NT2/D1 (cell line): ENCODE measurements at regions not wholly inside any gene's neighbourhood (a gene's known extent, or its start where the extent isn't known, plus 50 kb on each side); places are given as distances from the start of the nearest gene placed in this dataset.

Experiments used
- DNase-seq: peaks from one replicate; pipeline ENCODE4 v3.0.0-alpha.2; 2011; ENCODE audit warnings: low read depth, low spot score
- H3K27me3 ChIP-seq: 2 replicates; pipeline ENCODE4 v1.6.0; 2011; ENCODE audit warnings: mild to moderate bottlenecking; ENCODE audit not compliant: insufficient read length, insufficient read depth
- H3K36me3 ChIP-seq: 2 replicates; pipeline ENCODE4 v1.6.1; 2011; ENCODE audit warnings: mild to moderate bottlenecking, low read length, mixed read lengths; ENCODE audit not compliant: insufficient read depth, insufficient read length
- H3K4me1 ChIP-seq: 2 replicates; pipeline ENCODE4 v1.5.1; 2011; ENCODE audit not compliant: insufficient read depth, insufficient read length
- H3K4me3 ChIP-seq: 2 replicates; pipeline ENCODE4 v1.5.1; 2011; ENCODE audit warnings: low read depth; ENCODE audit not compliant: insufficient read length
- H3K9ac ChIP-seq: 2 replicates; pipeline ENCODE4 v1.6.0; 2011; ENCODE audit warnings: low read depth; ENCODE audit not compliant: insufficient read length
- H3K9me3 ChIP-seq: 2 replicates; pipeline ENCODE4 v1.5.1; 2011; ENCODE audit warnings: mild to moderate bottlenecking, low read length; ENCODE audit not compliant: insufficient read depth
- SUZ12 ChIP-seq: IDR thresholded peaks from 2 replicates; pipeline ENCODE4 v1.6.1; 2011; ENCODE audit not compliant: insufficient read length, insufficient read depth; ENCODE audit errors: extremely low read depth
- YY1 ChIP-seq: IDR thresholded peaks from 2 replicates; pipeline ENCODE4 v1.6.1; 2011; ENCODE audit not compliant: insufficient read length, insufficient read depth
- ZNF274 ChIP-seq: IDR thresholded peaks from 2 replicates; pipeline ENCODE4 v1.6.1; 2011; ENCODE audit warnings: mild to moderate bottlenecking, low read depth, low read length

- H3K27me3 ChIP-seq: no peaks in the 10 kb centered on the region
- H3K4me3 ChIP-seq: no peak overlapping the region
- TF ChIP-seq SUZ12 (no peak), YY1 (no peak), ZNF274 (no peak)
- H3K36me3 ChIP-seq: no peaks in the 10 kb centered on the region
- H3K9me3 ChIP-seq: peaks cover 8% of the 10 kb centered on the region
- DNase-seq: no peak
- H3K9ac ChIP-seq: no peak overlapping the region
- no peaks in the 10 kb centered on the region for H3K4me1 ChIP-seq
Measured at GRCh38 chr12:19704966-19705365, 265.7 kb downstream of the AEBP2 start.

- peaks cover 8% of the 10 kb centered on the region for H3K9me3 ChIP-seq
- H3K36me3 ChIP-seq: no peaks in the 10 kb centered on the region
- H3K4me3 ChIP-seq: no peak overlapping the region
- DNase-seq: no peak
- no peak overlapping the region for H3K9ac ChIP-seq
- H3K4me1 ChIP-seq: no peaks in the 10 kb centered on the region
- H3K27me3 ChIP-seq: no peaks in the 10 kb centered on the region
- TF ChIP-seq ZNF274 (no peak), SUZ12 (no peak), YY1 (no peak)
Measured at GRCh38 chr12:19706936-19707335, 267.6 kb downstream of the AEBP2 start.

- H3K9me3 ChIP-seq: peaks cover 8% of the 10 kb centered on the region
- TF ChIP-seq YY1: no peak
- no peak for TF ChIP-seq SUZ12
- TF ChIP-seq ZNF274: no peak
- H3K9ac ChIP-seq: no peak overlapping the region
- H3K4me1 ChIP-seq: no peaks in the 10 kb centered on the region
- H3K27me3 ChIP-seq: no peaks in the 10 kb centered on the region
- no peaks in the 10 kb centered on the region for H3K36me3 ChIP-seq
- H3K4me3 ChIP-seq: no peak overlapping the region
- DNase-seq: no peak
Measured at GRCh38 chr12:19707948-19708409, 268.7 kb downstream of the AEBP2 start.

- Histone ChIP-seq H3K4me1 (no peaks in the 10 kb centered on the region), H3K36me3 (no peaks in the 10 kb centered on the region), H3K9me3 (peaks cover 8% of the 10 kb centered on the region), H3K4me3 (no peak overlapping the region), H3K9ac (no peak overlapping the region), H3K27me3 (no peaks in the 10 kb centered on the region)
- no peak for DNase-seq
- TF ChIP-seq SUZ12: no peak
Measured at GRCh38 chr12:19709889-19710288, 270.6 kb downstream of the AEBP2 start.

GRCh38 chr12:19710811-19711793 is 271.8 kb downstream of the AEBP2 start:
- DNase-seq: no peak
- no peak for TF ChIP-seq ZNF274
- no peak for TF ChIP-seq SUZ12
- TF ChIP-seq YY1: no peak
- Histone ChIP-seq H3K9me3 (peaks cover 8% of the 10 kb centered on the region), H3K4me3 (no peak overlapping the region), H3K4me1 (no peaks in the 10 kb centered on the region), H3K36me3 (no peaks in the 10 kb centered on the region), H3K9ac (no peak overlapping the region), H3K27me3 (no peaks in the 10 kb centered on the region)

GRCh38 chr12:19712041-19712440 is 272.7 kb downstream of the AEBP2 start:
- H3K27me3 ChIP-seq: no peaks in the 10 kb centered on the region
- no peak overlapping the region for H3K9ac ChIP-seq
- DNase-seq: no peak
- H3K9me3 ChIP-seq: peaks cover 8% of the 10 kb centered on the region
- H3K36me3 ChIP-seq: no peaks in the 10 kb centered on the region
- H3K4me3 ChIP-seq: no peak overlapping the region
- TF ChIP-seq YY1 (no peak), ZNF274 (no peak), SUZ12 (no peak)
- H3K4me1 ChIP-seq: no peaks in the 10 kb centered on the region

GRCh38 chr12:19718401-19718800 is 279.1 kb downstream of the AEBP2 start:
- H3K36me3 ChIP-seq: no peaks in the 10 kb centered on the region
- H3K9me3 ChIP-seq: no peaks in the 10 kb centered on the region
- H3K27me3 ChIP-seq: no peaks in the 10 kb centered on the region
- no peak overlapping the region for H3K9ac ChIP-seq
- H3K4me3 ChIP-seq: no peak overlapping the region
- no peaks in the 10 kb centered on the region for H3K4me1 ChIP-seq
- no peak for DNase-seq
- no peak for TF ChIP-seq YY1
- TF ChIP-seq ZNF274: no peak
